ENCODE measurements at regions not wholly inside any gene's neighbourhood (a gene's known extent, or its start where the extent isn't known, plus 50 kb on each side); places are given as distances from the start of the nearest gene placed in this dataset.

GRCh38 chr14:39673734-39674133 is 241.5 kb upstream of the FBXO33 start (continued):
- TF ChIP-seq CTCF (IDR thresholded peaks at IDR 0.05 in 2 of 3, conservative IDR thresholded peaks at IDR 0.05 in 1 of 3; ENCODE audit: borderline replicate concordance in 1 of 3, insufficient read depth in 1 of 3, low read depth in 2 of 3, low read length in 2 of 3) = no peak
- TF ChIP-seq EZH2phosphoT487 (IDR thresholded peaks at IDR 0.05; ENCODE audit: borderline replicate concordance) = no peak
- TF ChIP-seq SIN3A (IDR thresholded peaks at IDR 0.05; ENCODE audit: low read depth) = no peak
- no peak for TF ChIP-seq CEBPB (IDR thresholded peaks at IDR 0.05; ENCODE audit: low read depth)
- no peak for TF ChIP-seq ZFX (IDR thresholded peaks at IDR 0.05)
- TF ChIP-seq POLR2AphosphoS5 (IDR thresholded peaks at IDR 0.05; ENCODE audit: low read depth, low read length) = no peak
- TF ChIP-seq ZNF274 (IDR thresholded peaks at IDR 0.05; ENCODE audit: low read depth, low read length) = no peak
- TF ChIP-seq SP1 (IDR thresholded peaks at IDR 0.05; ENCODE audit: low read depth) = no peak
- no peak for TF ChIP-seq TCF7L2 (IDR thresholded peaks at IDR 0.05; ENCODE audit: borderline replicate concordance, extremely low read depth, insufficient read depth, insufficient read length)

DNA sequence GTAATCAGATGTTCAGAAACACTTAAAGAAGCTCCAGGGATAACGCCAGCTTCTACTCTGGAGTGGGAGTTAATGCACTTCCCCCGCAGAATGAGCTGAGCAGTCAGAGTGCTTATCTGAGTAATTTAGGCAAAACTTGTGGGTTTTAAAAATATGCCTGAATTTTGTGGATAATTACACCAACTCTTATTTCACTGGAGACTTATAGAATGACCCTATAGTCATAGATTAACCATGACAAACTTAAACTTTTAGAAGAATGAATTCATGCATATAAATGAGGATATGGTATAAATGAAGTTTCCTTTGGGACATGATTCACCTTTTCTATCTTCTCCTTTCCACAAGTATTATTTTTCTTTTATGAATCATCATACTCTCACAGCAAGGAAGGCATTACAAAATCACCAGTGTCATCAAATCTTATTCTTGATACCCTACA is 241.1 kb upstream of the FBXO33 start:
- no peak overlapping the region for H2AFZ ChIP-seq (ENCODE audit: low read depth, low read length, poor library complexity, severe bottlenecking)
- no peaks in the 10 kb centered on the region for H3K4me1 ChIP-seq (ENCODE audit: control insufficient read depth in 1 of 2, insufficient read depth in 2 of 2, low read length in 2 of 2)
- CTCF ChIA-PET = no interaction called here
- intact Hi-C loops (cut with micrococcal nuclease) = no loop called here
- H3K9me3 ChIP-seq (ENCODE audit: control insufficient read depth in 1 of 2, insufficient read depth in 1 of 2, low read depth in 1 of 2, low read length in 2 of 2) = no peaks in the 10 kb centered on the region
- no TSS peak for BruUV-seq (replicated peaks)
- RAD21 ChIA-PET (ENCODE audit: low non-redundant PET in 1 of 2, low total read pairs in 2 of 2, uncharacterized antibody in 2 of 2, unreplicated experiment in 2 of 2) = no interaction called here
- H3K4me3 ChIP-seq (replicated peaks in 1 of 2; ENCODE audit: low read depth in 1 of 2, low read length in 2 of 2) = no peak overlapping the region
- no peaks in the 10 kb centered on the region for H3K9me2 ChIP-seq (ENCODE audit: insufficient read depth)
- H3K4me2 ChIP-seq (ENCODE audit: low read length) = no peak overlapping the region
- no peaks in the 10 kb centered on the region for H3K27me3 ChIP-seq (ENCODE audit: insufficient read depth, low read length)
- H3K79me2 ChIP-seq (ENCODE audit: insufficient read depth, low read length) = no peaks in the 10 kb centered on the region
- H4K20me1 ChIP-seq (ENCODE audit: insufficient read depth) = no peaks in the 10 kb centered on the region
- ATAC-seq = no peak
- no peak overlapping the region for H3K9ac ChIP-seq (ENCODE audit: low read length)
- DNase-seq (ENCODE audit: low read depth, low spot score) = no peak
- no peak overlapping the region for H3K27ac ChIP-seq (ENCODE audit: low read depth, low read length)
- POLR2A ChIA-PET = no interaction called here
- H3K36me3 ChIP-seq (ENCODE audit: control insufficient read depth in 1 of 2, insufficient read depth in 2 of 2, low read length in 2 of 2) = no peaks in the 10 kb centered on the region
- no peak for TF ChIP-seq CTCF (IDR thresholded peaks at IDR 0.05 in 2 of 3, conservative IDR thresholded peaks at IDR 0.05 in 1 of 3; ENCODE audit: borderline replicate concordance in 1 of 3, insufficient read depth in 1 of 3, low read depth in 2 of 3, low read length in 2 of 3)
- no peak for TF ChIP-seq ATF3 (IDR thresholded peaks at IDR 0.05)
- TF ChIP-seq, protein P1, sequence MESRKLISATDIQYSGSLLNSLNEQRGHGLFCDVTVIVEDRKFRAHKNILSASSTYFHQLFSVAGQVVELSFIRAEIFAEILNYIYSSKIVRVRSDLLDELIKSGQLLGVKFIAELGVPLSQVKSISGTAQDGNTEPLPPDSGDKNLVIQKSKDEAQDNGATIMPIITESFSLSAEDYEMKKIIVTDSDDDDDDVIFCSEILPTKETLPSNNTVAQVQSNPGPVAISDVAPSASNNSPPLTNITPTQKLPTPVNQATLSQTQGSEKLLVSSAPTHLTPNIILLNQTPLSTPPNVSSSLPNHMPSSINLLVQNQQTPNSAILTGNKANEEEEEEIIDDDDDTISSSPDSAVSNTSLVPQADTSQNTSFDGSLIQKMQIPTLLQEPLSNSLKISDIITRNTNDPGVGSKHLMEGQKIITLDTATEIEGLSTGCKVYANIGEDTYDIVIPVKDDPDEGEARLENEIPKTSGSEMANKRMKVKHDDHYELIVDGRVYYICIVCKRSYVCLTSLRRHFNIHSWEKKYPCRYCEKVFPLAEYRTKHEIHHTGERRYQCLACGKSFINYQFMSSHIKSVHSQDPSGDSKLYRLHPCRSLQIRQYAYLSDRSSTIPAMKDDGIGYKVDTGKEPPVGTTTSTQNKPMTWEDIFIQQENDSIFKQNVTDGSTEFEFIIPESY (IDR thresholded peaks at IDR 0.05; ENCODE audit: extremely low read depth, insufficient replicate concordance, low read length) = no peak
- no peak for TF ChIP-seq SIN3A (IDR thresholded peaks at IDR 0.05; ENCODE audit: low read depth)
- no peak for TF ChIP-seq POLR2AphosphoS5 (IDR thresholded peaks at IDR 0.05; ENCODE audit: low read depth, low read length)
- TF ChIP-seq POLR2A (IDR thresholded peaks at IDR 0.05; ENCODE audit: borderline replicate concordance, extremely low read depth, insufficient read depth, insufficient read length) = no peak
- no peak for TF ChIP-seq CBX3 (IDR thresholded peaks at IDR 0.05; ENCODE audit: low read depth)
- TF ChIP-seq ZNF274 (IDR thresholded peaks at IDR 0.05; ENCODE audit: low read depth, low read length) = no peak
- no peak for TF ChIP-seq MAX (IDR thresholded peaks at IDR 0.05)
- no peak for TF ChIP-seq YY1 (IDR thresholded peaks at IDR 0.05; ENCODE audit: extremely low read depth, insufficient replicate concordance, low read depth, low read length)
- TF ChIP-seq RAD21 (IDR thresholded peaks at IDR 0.05; ENCODE audit: low read depth) = no peak
- no peak for TF ChIP-seq ELF1 (IDR thresholded peaks at IDR 0.05; ENCODE audit: borderline replicate concordance, low read depth)
- no peak for TF ChIP-seq SP1 (IDR thresholded peaks at IDR 0.05; ENCODE audit: low read depth)
